Mesenchymal stem cell (in vitro differentiated cells and primary cell): ENCODE measurements at regions not wholly inside any gene's neighbourhood (a gene's known extent, or its start where the extent isn't known, plus 50 kb on each side); places are given as distances from the start of the nearest gene placed in this dataset.

ENCODE experiments used
- DNase-seq: peaks from one replicate; pipeline ENCODE4 v3.0.0-alpha.2; 2013
- H2AFZ ChIP-seq: one replicate; pipeline ENCODE4 v1.6.1; 2013; ENCODE audit warnings: low read depth, mild to moderate bottlenecking, control low read depth, inconsistent platforms, low read length, moderate library complexity
- H2AK5ac ChIP-seq: 2 replicates; pipeline ENCODE4 v1.6.1; 2013; ENCODE audit warnings: low read length, moderate library complexity, mild to moderate bottlenecking, inconsistent platforms; ENCODE audit not compliant: severe bottlenecking
- H2BK120ac ChIP-seq: one replicate; pipeline ENCODE4 v1.6.1; 2013; ENCODE audit warnings: low read depth, mild to moderate bottlenecking, inconsistent platforms, low read length, moderate library complexity
- H2BK12ac ChIP-seq, 2 experiments: one replicate each; pipeline ENCODE4 v1.6.1; 2013; ENCODE audit warnings: inconsistent platforms in 2 of 2, low read length in 2 of 2, mild to moderate bottlenecking in 2 of 2, moderate library complexity in 2 of 2, control low read depth in 1 of 2
- H2BK15ac ChIP-seq: one replicate; pipeline ENCODE4 v1.6.1; 2013; ENCODE audit warnings: mild to moderate bottlenecking, low read depth, inconsistent platforms; ENCODE audit not compliant: poor library complexity, severe bottlenecking
- H2BK5ac ChIP-seq: 2 replicates; pipeline ENCODE4 v1.6.1; 2013; ENCODE audit warnings: low read depth, mild to moderate bottlenecking, low read length, control low read depth, inconsistent platforms; ENCODE audit not compliant: poor library complexity, severe bottlenecking
- H3K14ac ChIP-seq, 2 experiments: one replicate each; pipeline ENCODE4 v1.6.1; 2013; ENCODE audit warnings: inconsistent platforms in 2 of 2, low read length in 2 of 2, control low read depth in 1 of 2, mild to moderate bottlenecking in 1 of 2, moderate library complexity in 1 of 2
- H3K18ac ChIP-seq, 2 experiments: one replicate each; pipeline ENCODE4 v1.6.1; 2013; ENCODE audit warnings: inconsistent platforms in 2 of 2, low read length in 2 of 2, control low read depth in 1 of 2, low read depth in 1 of 2, mild to moderate bottlenecking in 1 of 2
- H3K23ac ChIP-seq, 2 experiments: one replicate each; pipeline ENCODE4 v1.6.1; 2013; ENCODE audit warnings: inconsistent platforms in 2 of 2, low read length in 2 of 2, mild to moderate bottlenecking in 2 of 2, moderate library complexity in 2 of 2, control low read depth in 1 of 2
- H3K27ac ChIP-seq: 2 replicates; pipeline ENCODE4 v1.5.1; 2013; ENCODE audit warnings: mild to moderate bottlenecking, moderate library complexity, low read length, control low read depth, inconsistent platforms; ENCODE audit not compliant: poor library complexity, severe bottlenecking
- H3K27me3 ChIP-seq, 2 experiments: 2 replicates each; pipeline versions ENCODE4 v1.6.1 to v1.7.0; 2013; ENCODE audit warnings: low read length in 2 of 2, mild to moderate bottlenecking in 2 of 2, moderate library complexity in 2 of 2, control low read depth in 1 of 2, inconsistent platforms in 1 of 2; ENCODE audit not compliant: control insufficient read depth in 1 of 2, insufficient read depth in 1 of 2
- H3K36me3 ChIP-seq, 2 experiments: 2 replicates each; pipeline versions ENCODE4 v1.6.1 to v1.7.0; 2013; ENCODE audit warnings: low read length in 2 of 2, control low read depth in 1 of 2, inconsistent platforms in 1 of 2, low read depth in 1 of 2, mild to moderate bottlenecking in 1 of 2; ENCODE audit not compliant: insufficient read depth in 2 of 2, control insufficient read depth in 1 of 2
- H3K4ac ChIP-seq, 2 experiments: one replicate each; pipeline ENCODE4 v1.6.1; 2013; ENCODE audit warnings: inconsistent platforms in 2 of 2, low read length in 2 of 2, mild to moderate bottlenecking in 2 of 2, moderate library complexity in 2 of 2, control low read depth in 1 of 2, low read depth in 1 of 2
- H3K4me1 ChIP-seq: 2 replicates; pipeline ENCODE4 v1.6.1; 2013; ENCODE audit warnings: low read depth, low read length, control low read depth; ENCODE audit not compliant: control insufficient read depth, insufficient read depth
- H3K4me2 ChIP-seq: 2 replicates; pipeline ENCODE4 v1.6.1; 2013; ENCODE audit warnings: low read length, mild to moderate bottlenecking, inconsistent platforms; ENCODE audit not compliant: poor library complexity, severe bottlenecking
- H3K4me3 ChIP-seq, 2 experiments: 2 replicates each; pipeline versions ENCODE4 v1.5.1 to v1.7.0; 2013; ENCODE audit warnings: low read length in 2 of 2, mild to moderate bottlenecking in 2 of 2, control low read depth in 1 of 2, low read depth in 1 of 2; ENCODE audit not compliant: insufficient read depth in 1 of 2
- H3K79me1 ChIP-seq: replicated peaks from 2 replicates; pipeline ENCODE4 v1.6.1; 2013; ENCODE audit warnings: mild to moderate bottlenecking, control low read depth, low read length, inconsistent platforms; ENCODE audit not compliant: poor library complexity, severe bottlenecking
- H3K9ac ChIP-seq: 2 replicates; pipeline ENCODE4 v1.7.0; 2013; ENCODE audit warnings: mild to moderate bottlenecking, low read length, moderate library complexity
- H3K9me3 ChIP-seq: 2 replicates; pipeline ENCODE4 v1.7.0; 2013; ENCODE audit warnings: mild to moderate bottlenecking, low read length; ENCODE audit not compliant: control insufficient read depth
- H4K8ac ChIP-seq: one replicate; pipeline ENCODE4 v1.6.1; 2013; ENCODE audit warnings: inconsistent platforms, mild to moderate bottlenecking, low read length, moderate library complexity
- H4K91ac ChIP-seq: one replicate; pipeline ENCODE4 v1.6.1; 2013; ENCODE audit warnings: mild to moderate bottlenecking, low read length, inconsistent platforms
- WGBS: methylation state at CpG from one replicate; pipeline ENCODE4 v1.1.7; 2013; ENCODE audit warnings: mixed read lengths; 5-methylcytosine and 5-hydroxymethylcytosine counted together

GRCh38 chrX:56099271-56099670, 132.9 kb upstream of the KLF8 start:
- H3K27ac ChIP-seq, result peak overlapping the region; percentile 54
- DNase-seq, result no peak
- no peaks in the 10 kb centered on the region for H3K36me3 ChIP-seq
- H4K8ac ChIP-seq, result no peak overlapping the region
- no peak overlapping the region for H4K91ac ChIP-seq
- WGBS, result no CpG with 5 or more reads among the region's 3 CpGs
- H3K79me1 ChIP-seq, result no peaks in the 10 kb centered on the region
- no peak overlapping the region for H3K4ac ChIP-seq
- no peak overlapping the region for H2BK120ac ChIP-seq
- H2BK5ac ChIP-seq, result no peak overlapping the region
- no peaks in the 10 kb centered on the region for H3K4me1 ChIP-seq
- no peak overlapping the region for H3K23ac ChIP-seq
- H3K9me3 ChIP-seq, result no peaks in the 10 kb centered on the region
- no peak overlapping the region for H2AK5ac ChIP-seq
- no peaks in the 10 kb centered on the region for H3K27me3 ChIP-seq
- no peak overlapping the region for H2AFZ ChIP-seq
- H3K4me2 ChIP-seq, result no peak overlapping the region
- H2BK15ac ChIP-seq, result no peak overlapping the region
- no peak overlapping the region for H2BK12ac ChIP-seq
- H3K18ac ChIP-seq, result no peak overlapping the region
- no peak overlapping the region for H3K4me3 ChIP-seq
- H3K14ac ChIP-seq, result no peak overlapping the region
- H3K9ac ChIP-seq, result no peak overlapping the region

GRCh38 chrX:56107320-56107719, 124.8 kb upstream of the KLF8 start:
- Histone ChIP-seq H3K27me3 (no peaks in the 10 kb centered on the region), H3K4me3 (no peak overlapping the region), H3K4me2 (no peak overlapping the region), H2BK120ac (no peak overlapping the region), H3K9ac (no peak overlapping the region), H3K9me3 (peaks cover 2% of the 10 kb centered on the region), H2AFZ (no peak overlapping the region), H3K79me1 (peaks cover 1% of the 10 kb centered on the region), H3K23ac (no peak overlapping the region), H3K4me1 (no peaks in the 10 kb centered on the region), H2BK12ac (no peak overlapping the region), H4K8ac (no peak overlapping the region), H3K18ac (no peak overlapping the region), H2AK5ac (no peak overlapping the region), H3K36me3 (no peaks in the 10 kb centered on the region), H4K91ac (no peak overlapping the region), H3K27ac (no peak overlapping the region), H3K4ac (no peak overlapping the region), H2BK5ac (no peak overlapping the region), H3K14ac (no peak overlapping the region), H2BK15ac (no peak overlapping the region)
- no peak for DNase-seq
- 87% methylated on average over 12 of the region's 12 CpGs for WGBS

- no peak overlapping the region for H3K4me3 ChIP-seq
- H3K27me3 ChIP-seq, result no peaks in the 10 kb centered on the region
- no peaks in the 10 kb centered on the region for H3K36me3 ChIP-seq
- no peak overlapping the region for H3K4ac ChIP-seq
- H3K18ac ChIP-seq, result no peak overlapping the region
- WGBS, result 95% methylated on average over 13 of the region's 16 CpGs
- H3K14ac ChIP-seq, result no peak overlapping the region
- no peak overlapping the region for H2BK5ac ChIP-seq
- H2BK12ac ChIP-seq, result no peak overlapping the region
- H2AK5ac ChIP-seq, result no peak overlapping the region
- H3K23ac ChIP-seq, result no peak overlapping the region
- H3K27ac ChIP-seq, result no peak overlapping the region
- H3K79me1 ChIP-seq, result no peaks in the 10 kb centered on the region
- no peak overlapping the region for H2BK15ac ChIP-seq
- H2BK120ac ChIP-seq, result no peak overlapping the region
- H3K9ac ChIP-seq, result no peak overlapping the region
- H3K4me1 ChIP-seq, result no peaks in the 10 kb centered on the region
- no peak overlapping the region for H2AFZ ChIP-seq
- no peak overlapping the region for H3K4me2 ChIP-seq
- no peak for DNase-seq
- H3K9me3 ChIP-seq, result peaks cover 2% of the 10 kb centered on the region
- no peak overlapping the region for H4K8ac ChIP-seq
- no peak overlapping the region for H4K91ac ChIP-seq
These were observed 118.2 kb upstream of the KLF8 start for GRCh38 chrX:56113785-56114436.

GRCh38 chrX:56114437-56114787, 117.7 kb upstream of the KLF8 start:
- no peak overlapping the region for H3K14ac ChIP-seq
- H3K9ac ChIP-seq, result no peak overlapping the region
- H2BK12ac ChIP-seq, result no peak overlapping the region
- no peaks in the 10 kb centered on the region for H3K79me1 ChIP-seq
- no peak overlapping the region for H2AK5ac ChIP-seq
- H4K91ac ChIP-seq, result no peak overlapping the region
- no peak overlapping the region for H2BK5ac ChIP-seq
- no peaks in the 10 kb centered on the region for H3K36me3 ChIP-seq
- no peak for DNase-seq
- WGBS, result 100% methylated on average over 1 of the region's 1 CpG
- no peak overlapping the region for H2AFZ ChIP-seq
- no peaks in the 10 kb centered on the region for H3K4me1 ChIP-seq
- no peaks in the 10 kb centered on the region for H3K27me3 ChIP-seq
- no peak overlapping the region for H3K23ac ChIP-seq
- H3K4me2 ChIP-seq, result no peak overlapping the region
- no peak overlapping the region for H3K4ac ChIP-seq
- no peaks in the 10 kb centered on the region for H3K9me3 ChIP-seq
- no peak overlapping the region for H4K8ac ChIP-seq
- no peak overlapping the region for H2BK120ac ChIP-seq
- no peak overlapping the region for H3K4me3 ChIP-seq
- H3K18ac ChIP-seq, result no peak overlapping the region
- H2BK15ac ChIP-seq, result no peak overlapping the region
- no peak overlapping the region for H3K27ac ChIP-seq
